ENCODE measurements at regions not wholly inside any gene's neighbourhood (a gene's known extent, or its start where the extent isn't known, plus 50 kb on each side); places are given as distances from the start of the nearest gene placed in this dataset.
"Not testable (repeated sequence)": the region's sequence is repeated elsewhere in the genome, so short reads cannot be mapped to it uniquely, and the experiment has no call there.

- DNase-seq (ENCODE audit: low spot score) = no peak
Observed at GRCh38 chr2:78715293-78715692, 310.2 kb upstream of the REG3G start.

GRCh38 chr2:78718024-78718423 is 307.5 kb upstream of the REG3G start:
- DNase-seq (ENCODE audit: low spot score) = no peak

GRCh38 chr2:78718473-78718872 is 307.0 kb upstream of the REG3G start:
- no peak for DNase-seq (ENCODE audit: low spot score)

- no peak for DNase-seq (ENCODE audit: low spot score)
Observed at GRCh38 chr2:78721355-78722033, 304.0 kb upstream of the REG3G start.

GRCh38 chr2:78734221-78734620 is 291.3 kb upstream of the REG3G start:
- no peak for DNase-seq (ENCODE audit: low spot score)

- no peak for DNase-seq (ENCODE audit: low spot score)
Observed at GRCh38 chr2:78739282-78739681, 286.2 kb upstream of the REG3G start.

- DNase-seq (ENCODE audit: low spot score) = no peak
Observed at GRCh38 chr2:78749638-78750037, 275.9 kb upstream of the REG3G start.

- DNase-seq (ENCODE audit: low spot score) = no peak
Observed at GRCh38 chr2:78750219-78750618, 275.3 kb upstream of the REG3G start.

GRCh38 chr2:78754930-78755329 is 270.6 kb upstream of the REG3G start:
- no peak for DNase-seq (ENCODE audit: low spot score)

- no peak for DNase-seq (ENCODE audit: low spot score)
Observed at GRCh38 chr2:78757191-78757590, 268.3 kb upstream of the REG3G start.

- DNase-seq (ENCODE audit: low spot score) = no peak
Observed at GRCh38 chr2:78757640-78758039, 267.9 kb upstream of the REG3G start.

- DNase-seq (ENCODE audit: low spot score) = not testable (repeated sequence)
Observed at GRCh38 chr2:78758765-78759164, 266.7 kb upstream of the REG3G start.

- peak; percentile 49 for DNase-seq (ENCODE audit: low spot score)
Observed at GRCh38 chr2:78766459-78766858, 259.0 kb upstream of the REG3G start.

- no peak for DNase-seq (ENCODE audit: low spot score)
Observed at GRCh38 chr2:78768016-78768415, 257.5 kb upstream of the REG3G start.

GRCh38 chr2:78775291-78775690 is 250.2 kb upstream of the REG3G start:
- DNase-seq (ENCODE audit: low spot score) = no peak

- DNase-seq (ENCODE audit: low spot score) = no peak
Observed at GRCh38 chr2:78778756-78779510, 246.6 kb upstream of the REG3G start.

- DNase-seq (ENCODE audit: low spot score) = no peak
Observed at GRCh38 chr2:78779761-78780160, 245.7 kb upstream of the REG3G start.

- no peak for DNase-seq (ENCODE audit: low spot score)
Observed at GRCh38 chr2:78780256-78780655, 245.2 kb upstream of the REG3G start.

- DNase-seq (ENCODE audit: low spot score) = no peak
Observed at GRCh38 chr2:78780864-78781583, 244.5 kb upstream of the REG3G start.

GRCh38 chr2:78782196-78782595 is 243.3 kb upstream of the REG3G start:
- no peak for DNase-seq (ENCODE audit: low spot score)

- DNase-seq (ENCODE audit: low spot score) = no peak
Observed at GRCh38 chr2:78811955-78812610, 213.4 kb upstream of the REG3G start.

GRCh38 chr2:78814331-78814986 is 211.0 kb upstream of the REG3G start:
- no peak for DNase-seq (ENCODE audit: low spot score)
